Stomach (tissue), 8 donors: ENCODE measurements at regions not wholly inside any gene's neighbourhood (a gene's known extent, or its start where the extent isn't known, plus 50 kb on each side); places are given as distances from the start of the nearest gene placed in this dataset.
A peak's percentile ranks its signal among the peaks of the same experiment; 100 is the strongest.

ENCODE experiments used
- DNase-seq, 2 donors: peaks; one replicate each; pipeline versions ENCODE4 v3.0.0 to v3.0.0-alpha.2; 2013 to 2019
- H3K27ac ChIP-seq, 5 donors: fragments of 200-600 bp in 4 of 5; sonication (generic) in 4 of 5; one replicate each; pipeline ENCODE4 v1.5.1; 2013 to 2019; ENCODE audit warnings: mild to moderate bottlenecking in 1 of 5, moderate library complexity in 1 of 5
- H3K27me3 ChIP-seq, 3 donors: fragments of 200-600 bp; sonication (generic); one replicate each; pipeline ENCODE4 v1.5.1; 2017 to 2019; ENCODE audit warnings: mixed run types in 1 of 3
- H3K36me3 ChIP-seq, 4 donors: fragments of 200-600 bp; sonication (generic); 1 replicate in 3 of 4; 2 replicates in 1 of 4; pipeline ENCODE4 v1.5.1; 2016 to 2019
- H3K4me1 ChIP-seq, 4 donors: fragments of 200-600 bp; sonication (generic); one replicate each; pipeline ENCODE4 v1.5.1; 2016 to 2019
- H3K4me3 ChIP-seq, 4 donors: fragments of 200-600 bp; sonication (generic) in 3 of 4; one replicate each; pipeline ENCODE4 v1.5.1; 2016 to 2019; ENCODE audit warnings: mild to moderate bottlenecking in 1 of 4
- H3K9me3 ChIP-seq, 4 donors: fragments of 200-600 bp; sonication (generic); one replicate each; pipeline ENCODE4 v1.5.1; 2016 to 2019
- EP300 ChIP-seq: sonication (generic); formaldehyde crosslinking; IDR thresholded peaks from one replicate; pipeline ENCODE4 v1.6.1; 2017; ENCODE audit warnings: antibody characterized with exemption
- POLR2A ChIP-seq, 4 donors: fragments of 450-650 bp; IDR thresholded peaks; one replicate each; pipeline ENCODE4 v1.6.1; 2016; ENCODE audit warnings: antibody characterized with exemption in 4 of 4, control low read depth in 2 of 4, mild to moderate bottlenecking in 1 of 4, moderate library complexity in 1 of 4
- POLR2AphosphoS5 ChIP-seq, 3 donors: sonication (generic); formaldehyde crosslinking; IDR thresholded peaks; one replicate each; pipeline ENCODE4 v1.6.1; 2016; ENCODE audit warnings: antibody characterized with exemption in 3 of 3
- WGBS, 5 donors: extraction: QIAGEN DNeasy Blood & Tissue Kit in 3 of 5; methylation state at CpG; one replicate each; pipeline versions ENCODE4 v1.1.5 to v1.1.7; 2013 to 2018; 5-methylcytosine and 5-hydroxymethylcytosine counted together
- intact Hi-C: fragments of 100-400 bp; cut with DNase I; formaldehyde crosslinking; loops from one replicate; pipeline ENCODE4 v1.15.1; 2023; ENCODE audit warnings: low total_unique reads
- TF ChIP-seq, protein P1 (sequence below), 7 experiments: fragments of 450-650 bp in 4 of 7; fragments of 200-600 bp in 3 of 7; sonication (generic) in 3 of 7; IDR thresholded peaks; one replicate each; pipeline ENCODE4 v1.5.1; 2016 to 2019; ENCODE audit warnings: antibody characterized with exemption in 7 of 7, control low read depth in 2 of 7, mild to moderate bottlenecking in 1 of 7
- donor health status: healthy with polysubstance abuse.
- donor health status: Bipolar disorder and iron deficiency.
- donor health status: healthy.

GRCh38 chr1:106319612-106320011 lies 736.9 kb upstream of the PRMT6 start:
- H3K27ac ChIP-seq = no peak overlapping the region
- no peaks in the 10 kb centered on the region for H3K27me3 ChIP-seq
- H3K4me1 ChIP-seq = no peaks in the 10 kb centered on the region
- WGBS, 5 donors = 86 to 89% (median 88%) methylated on average over 3 of the region's 3 CpGs
- H3K9me3 ChIP-seq = peaks cover 0 to 8% (median 2%) of the 10 kb centered on the region in 4 donors
- no peak overlapping the region for H3K4me3 ChIP-seq
- TF ChIP-seq POLR2A (IDR thresholded peaks at IDR 0.05) (no peak), EP300 (no peak), POLR2AphosphoS5 (IDR thresholded peaks at IDR 0.05) (no peak)
- TF ChIP-seq, protein P1, sequence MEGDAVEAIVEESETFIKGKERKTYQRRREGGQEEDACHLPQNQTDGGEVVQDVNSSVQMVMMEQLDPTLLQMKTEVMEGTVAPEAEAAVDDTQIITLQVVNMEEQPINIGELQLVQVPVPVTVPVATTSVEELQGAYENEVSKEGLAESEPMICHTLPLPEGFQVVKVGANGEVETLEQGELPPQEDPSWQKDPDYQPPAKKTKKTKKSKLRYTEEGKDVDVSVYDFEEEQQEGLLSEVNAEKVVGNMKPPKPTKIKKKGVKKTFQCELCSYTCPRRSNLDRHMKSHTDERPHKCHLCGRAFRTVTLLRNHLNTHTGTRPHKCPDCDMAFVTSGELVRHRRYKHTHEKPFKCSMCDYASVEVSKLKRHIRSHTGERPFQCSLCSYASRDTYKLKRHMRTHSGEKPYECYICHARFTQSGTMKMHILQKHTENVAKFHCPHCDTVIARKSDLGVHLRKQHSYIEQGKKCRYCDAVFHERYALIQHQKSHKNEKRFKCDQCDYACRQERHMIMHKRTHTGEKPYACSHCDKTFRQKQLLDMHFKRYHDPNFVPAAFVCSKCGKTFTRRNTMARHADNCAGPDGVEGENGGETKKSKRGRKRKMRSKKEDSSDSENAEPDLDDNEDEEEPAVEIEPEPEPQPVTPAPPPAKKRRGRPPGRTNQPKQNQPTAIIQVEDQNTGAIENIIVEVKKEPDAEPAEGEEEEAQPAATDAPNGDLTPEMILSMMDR (IDR thresholded peaks at IDR 0.05) = no peak
- no peak for DNase-seq
- no peaks in the 10 kb centered on the region for H3K36me3 ChIP-seq
- intact Hi-C loops = no loop called here

GRCh38 chr1:106325600-106325999 lies 730.9 kb upstream of the PRMT6 start:
- no peaks in the 10 kb centered on the region for H3K36me3 ChIP-seq
- H3K27me3 ChIP-seq = no peaks in the 10 kb centered on the region
- H3K27ac ChIP-seq = no peak overlapping the region
- no peak for DNase-seq
- no peaks in the 10 kb centered on the region for H3K4me1 ChIP-seq
- peaks cover 0 to 14% (median 0%) of the 10 kb centered on the region in 4 donors for H3K9me3 ChIP-seq
- WGBS, 5 donors = 48 to 58% (median 50%) methylated on average over 5 of the region's 5 CpGs
- intact Hi-C loops = no loop called here
- no peak overlapping the region for H3K4me3 ChIP-seq
- no peak for TF ChIP-seq POLR2A (IDR thresholded peaks at IDR 0.05)
- no peak for TF ChIP-seq POLR2AphosphoS5 (IDR thresholded peaks at IDR 0.05)
- no peak for TF ChIP-seq EP300
- TF ChIP-seq, protein P1 (IDR thresholded peaks at IDR 0.05) = no peak

DNA sequence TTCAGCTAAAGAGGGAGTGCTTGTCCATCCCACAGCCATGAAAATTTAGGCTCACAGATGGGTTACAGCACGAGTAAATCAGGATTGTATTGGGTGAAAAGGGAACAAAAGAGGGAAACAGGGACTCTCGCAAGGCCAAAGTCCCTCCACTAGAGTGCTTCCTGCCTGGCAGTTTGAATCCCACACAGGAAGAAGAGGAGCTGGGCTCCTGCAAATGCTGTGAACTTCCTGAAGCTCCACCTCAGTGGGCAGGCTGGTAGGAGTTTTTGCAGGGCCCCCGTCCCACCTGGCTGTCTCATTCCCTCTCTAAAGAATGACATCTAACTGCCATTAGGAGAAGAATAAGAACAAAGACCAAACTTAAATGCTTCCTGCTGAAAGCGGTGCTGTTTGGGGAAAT lies 712.0 kb upstream of the PRMT6 start:
- 44 to 61% (median 53%) methylated on average over 4 of the region's 4 CpGs for WGBS, 5 donors

GRCh38 chr1:106360252-106360651 lies 696.2 kb upstream of the PRMT6 start:
- DNase-seq = no peak
- Histone ChIP-seq H3K27me3 (no peaks in the 10 kb centered on the region), H3K36me3 (no peaks in the 10 kb centered on the region), H3K9me3 (peaks cover 0 to 30% (median 20%) of the 10 kb centered on the region in 4 donors), H3K4me3 (no peak overlapping the region), H3K4me1 (no peaks in the 10 kb centered on the region), H3K27ac (no peak overlapping the region)
- TF ChIP-seq EP300 = no peak
- no peak for TF ChIP-seq POLR2A (IDR thresholded peaks at IDR 0.05)
- no peak for TF ChIP-seq POLR2AphosphoS5 (IDR thresholded peaks at IDR 0.05)
- TF ChIP-seq, protein P1 (IDR thresholded peaks at IDR 0.05) = peak in 1 of 7 experiments; percentile 15
- intact Hi-C loops = no loop called here
- 77 to 85% (median 80%) methylated on average over 2 of the region's 2 CpGs for WGBS, 5 donors

More for the DNA sequence above, 712.0 kb upstream of the PRMT6 start:
- DNase-seq = no peak
- intact Hi-C loops = no loop called here
- TF ChIP-seq, protein P1 (IDR thresholded peaks at IDR 0.05) = no peak
- TF ChIP-seq POLR2A (IDR thresholded peaks at IDR 0.05) (no peak), EP300 (no peak), POLR2AphosphoS5 (IDR thresholded peaks at IDR 0.05) (no peak)
- H3K4me3 ChIP-seq = no peak overlapping the region
- no peaks in the 10 kb centered on the region for H3K36me3 ChIP-seq
- H3K27ac ChIP-seq = no peak overlapping the region
- no peaks in the 10 kb centered on the region for H3K4me1 ChIP-seq
- H3K9me3 ChIP-seq = peaks cover 0 to 22% (median 14%) of the 10 kb centered on the region in 4 donors
- H3K27me3 ChIP-seq = no peaks in the 10 kb centered on the region
